K562 (cell line): ENCODE measurements at regions not wholly inside any gene's neighbourhood (a gene's known extent, or its start where the extent isn't known, plus 50 kb on each side); places are given as distances from the start of the nearest gene placed in this dataset.

ENCODE experiments used
- ARID4B ChIP-seq: sonication (generic); formaldehyde crosslinking; IDR thresholded peaks from 2 replicates; pipeline ENCODE4 v1.8.0; 2022; ENCODE audit warnings: mild to moderate bottlenecking, missing genetic modification reagents
- CGGBP1 ChIP-seq: fragments of 250-450 bp; sonication (Bioruptor Pico); IDR thresholded peaks from 2 replicates; pipeline ENCODE4 v1.9.0; 2021; ENCODE audit warnings: mild to moderate bottlenecking
- HOMEZ ChIP-seq: fragments of 250-450 bp; sonication (Bioruptor Pico); IDR thresholded peaks from 2 replicates; pipeline ENCODE4 v1.4.0; 2020; ENCODE audit warnings: mild to moderate bottlenecking, moderate library complexity
- IFI16 ChIP-seq: fragments of 250-450 bp; sonication (Bioruptor Pico); IDR thresholded peaks from 2 replicates; pipeline ENCODE4 v2.1.2; 2022; ENCODE audit warnings: mild to moderate bottlenecking, inconsistent platforms
- PRMT5 ChIP-seq: sonication (generic); formaldehyde crosslinking; IDR thresholded peaks from 2 replicates; pipeline ENCODE4 v1.5.0; 2020; ENCODE audit warnings: missing genetic modification reagents
- SMAD4 ChIP-seq: fragments of 250-450 bp; sonication (Bioruptor Pico); conservative IDR thresholded peaks from 2 replicates; pipeline ENCODE4 v1.8.0; 2021; ENCODE audit warnings: inconsistent platforms, mild to moderate bottlenecking, moderate library complexity

- TF ChIP-seq ARID4B (no peak), SMAD4 (CRISPR knock-in tag) (no peak), HOMEZ (CRISPR knock-in tag) (no peak), IFI16 (CRISPR knock-in tag) (no peak), PRMT5 (no peak), CGGBP1 (CRISPR knock-in tag) (no peak)
Observed at GRCh38 chr4:41423117-41423516, 114.8 kb upstream of the LIMCH1 start (continued).
